ENCODE measurements at regions not wholly inside any gene's neighbourhood (a gene's known extent, or its start where the extent isn't known, plus 50 kb on each side); places are given as distances from the start of the nearest gene placed in this dataset.
"Not testable (repeated sequence)": the region's sequence is repeated elsewhere in the genome, so short reads cannot be mapped to it uniquely, and the experiment has no call there.

DNA sequence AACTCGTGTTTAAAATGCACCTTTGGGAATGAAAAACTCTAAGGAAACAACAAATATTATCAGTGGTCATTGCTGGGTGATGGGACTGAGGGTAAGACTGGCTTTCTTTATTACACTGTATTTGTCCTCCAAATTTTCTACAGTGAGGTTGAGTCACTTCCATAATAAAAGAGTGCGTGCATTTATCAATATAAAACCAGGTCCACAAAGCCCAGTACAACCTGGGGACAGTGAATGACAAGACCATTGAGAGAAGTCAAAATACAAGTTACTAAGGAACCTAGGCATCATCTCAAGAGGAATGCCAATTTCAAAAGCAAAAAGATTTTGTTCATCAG is 76.4 kb downstream of the MAGED4 start:
- H3K9me3 ChIP-seq (ENCODE audit: control extremely low read depth in 1 of 5, control insufficient read depth in 4 of 5, insufficient read depth in 2 of 5, low read depth in 1 of 5, low read length in 4 of 5) = no peaks in the 10 kb centered on the region
- CTCF ChIA-PET = interaction anchor here (1.0 to 1.4 kb wide), 2 partner anchors 619 to 648 kb away, joined by 4 to 5 read pairs; no protein-coding TSS in a partner anchor
- peaks cover 0 to 7% (median 0%) of the 10 kb centered on the region in 5 experiments for H3K27me3 ChIP-seq (replicated peaks in 2 of 5; ENCODE audit: control insufficient read depth in 4 of 5, insufficient read depth in 5 of 5, low read length in 4 of 5)
- DNase-seq = no peak
- peaks cover 0 to 12% (median 11%) of the 10 kb centered on the region in 4 experiments for H3K4me1 ChIP-seq (ENCODE audit: control extremely low read depth in 1 of 4, control insufficient read depth in 4 of 4, insufficient read depth in 4 of 4, low read length in 3 of 4)
- peak overlapping the region in 1 of 2 experiments; percentile 93 for H3K27ac ChIP-seq (ENCODE audit: insufficient read depth in 1 of 2, low read depth in 1 of 2, low read length in 2 of 2, poor library complexity in 1 of 2, severe bottlenecking in 2 of 2)
- peak overlapping the region in 6 of 7 experiments; percentile 71 to 88 (median 84) for H3K4me3 ChIP-seq (ENCODE audit: control insufficient read depth in 1 of 7, extremely low read depth in 1 of 7, insufficient read depth in 4 of 7, low read depth in 2 of 7, low read length in 6 of 7)
- H3K36me3 ChIP-seq (ENCODE audit: control insufficient read depth in 4 of 4, insufficient read depth in 4 of 4, low read length in 3 of 4) = no peaks in the 10 kb centered on the region
- POLR2A ChIA-PET = no interaction called here
- 0% methylated on average over 1 of the region's 2 CpGs for WGBS (ENCODE audit: insufficient coverage)

DNA sequence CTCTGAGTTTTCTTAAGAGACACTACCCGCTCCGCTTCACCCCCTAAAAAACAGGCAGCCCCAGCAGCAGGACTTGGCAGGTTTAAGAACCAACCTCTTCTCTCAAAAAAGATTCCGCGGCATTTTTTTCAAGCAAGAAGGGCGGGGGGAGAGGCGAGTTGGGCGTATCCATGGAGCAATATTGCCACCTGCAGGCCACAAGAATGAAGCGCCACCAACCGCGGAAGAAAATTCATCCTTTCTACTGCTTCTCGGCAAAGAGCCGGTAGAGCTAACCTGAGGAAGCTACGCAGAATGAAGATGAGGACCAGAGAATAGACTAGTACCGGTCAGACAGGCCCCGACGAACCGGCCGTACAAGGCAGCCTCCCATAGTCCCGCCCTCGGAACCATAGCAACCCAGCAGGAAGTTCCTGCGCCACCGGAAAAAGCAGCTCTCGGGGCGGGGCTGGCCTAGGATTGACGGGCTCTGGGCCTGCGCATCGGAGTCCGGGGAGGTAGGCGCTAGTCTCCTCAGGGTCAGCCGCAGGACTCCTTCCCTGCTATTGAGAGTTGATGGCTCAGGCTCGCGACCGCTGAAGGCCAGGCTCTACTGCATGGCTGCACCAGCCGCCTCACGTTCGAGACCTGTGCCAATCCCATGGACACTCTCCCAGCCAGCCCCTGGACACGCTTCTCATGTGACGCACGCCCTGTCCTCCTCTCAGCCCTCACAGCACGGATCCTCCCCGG is 76.9 kb downstream of the MAGED4 start:
- no peaks in the 10 kb centered on the region for H3K36me3 ChIP-seq (ENCODE audit: control insufficient read depth in 4 of 4, insufficient read depth in 4 of 4, low read length in 3 of 4)
- peaks cover 0 to 8% (median 0%) of the 10 kb centered on the region in 5 experiments for H3K27me3 ChIP-seq (replicated peaks in 2 of 5; ENCODE audit: control insufficient read depth in 4 of 5, insufficient read depth in 5 of 5, low read length in 4 of 5)
- H3K4me1 ChIP-seq (ENCODE audit: control extremely low read depth in 1 of 4, control insufficient read depth in 4 of 4, insufficient read depth in 4 of 4, low read length in 3 of 4) = peaks cover 0 to 12% (median 11%) of the 10 kb centered on the region in 4 experiments
- H3K9me3 ChIP-seq (ENCODE audit: control extremely low read depth in 1 of 5, control insufficient read depth in 4 of 5, insufficient read depth in 2 of 5, low read depth in 1 of 5, low read length in 4 of 5) = no peaks in the 10 kb centered on the region
- POLR2A ChIA-PET = no interaction called here
- CTCF ChIA-PET = interaction anchor here (0.9 to 1.4 kb wide), 3 partner anchors 9 to 648 kb away, joined by 3 to 5 read pairs (median 4); no protein-coding TSS in a partner anchor
- 1% methylated on average over 39 of the region's 41 CpGs for WGBS (ENCODE audit: insufficient coverage)
- H3K27ac ChIP-seq (ENCODE audit: insufficient read depth in 1 of 2, low read depth in 1 of 2, low read length in 2 of 2, poor library complexity in 1 of 2, severe bottlenecking in 2 of 2) = peak overlapping the region; percentile 85 to 93
- H3K4me3 ChIP-seq (ENCODE audit: control insufficient read depth in 1 of 7, extremely low read depth in 1 of 7, insufficient read depth in 4 of 7, low read depth in 2 of 7, low read length in 6 of 7) = peak overlapping the region; percentile 55 to 88 (median 83)
- DNase-seq = peak; percentile 80 to 91 (median 88)

DNA sequence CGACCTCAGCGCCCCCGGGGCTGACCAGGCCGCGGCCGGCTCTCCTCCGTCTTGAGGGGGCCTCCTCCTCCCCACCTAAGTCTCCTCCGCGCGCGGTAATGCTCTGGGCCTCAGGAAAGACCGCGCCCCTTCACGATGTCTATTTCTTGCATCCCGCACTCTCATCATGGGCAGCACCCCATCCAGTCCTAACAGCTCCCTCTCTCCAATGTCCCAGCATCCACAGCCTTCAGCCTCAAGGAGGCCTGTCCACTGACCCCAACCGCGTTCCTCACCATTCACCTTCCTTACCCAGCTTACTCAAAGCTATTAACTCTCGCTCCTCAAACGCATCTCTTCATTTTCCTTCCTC is 77.5 kb downstream of the MAGED4 start:
- DNase-seq = peak in 2 of 3 donors; percentile 27 to 51
- POLR2A ChIA-PET = no interaction called here
- Histone ChIP-seq H3K4me1 (ENCODE audit: control extremely low read depth in 1 of 4, control insufficient read depth in 4 of 4, insufficient read depth in 4 of 4, low read length in 3 of 4) (peaks cover 0 to 12% (median 11%) of the 10 kb centered on the region in 4 experiments), H3K4me3 (ENCODE audit: control insufficient read depth in 1 of 7, extremely low read depth in 1 of 7, insufficient read depth in 4 of 7, low read depth in 2 of 7, low read length in 6 of 7) (peak overlapping the region; percentile 55 to 88 (median 83)), H3K36me3 (ENCODE audit: control insufficient read depth in 4 of 4, insufficient read depth in 4 of 4, low read length in 3 of 4) (no peaks in the 10 kb centered on the region), H3K9me3 (ENCODE audit: control extremely low read depth in 1 of 5, control insufficient read depth in 4 of 5, insufficient read depth in 2 of 5, low read depth in 1 of 5, low read length in 4 of 5) (no peaks in the 10 kb centered on the region), H3K27ac (ENCODE audit: insufficient read depth in 1 of 2, low read depth in 1 of 2, low read length in 2 of 2, poor library complexity in 1 of 2, severe bottlenecking in 2 of 2) (peak overlapping the region; percentile 85 to 93), H3K27me3 (replicated peaks in 2 of 5; ENCODE audit: control insufficient read depth in 4 of 5, insufficient read depth in 5 of 5, low read length in 4 of 5) (peaks cover 0 to 8% (median 0%) of the 10 kb centered on the region in 5 experiments)
- 5% methylated on average over 19 of the region's 19 CpGs for WGBS (ENCODE audit: insufficient coverage)
- CTCF ChIA-PET = interaction anchor here (0.9 to 1.4 kb wide), 3 partner anchors 9 to 649 kb away, joined by 3 to 5 read pairs (median 4); no protein-coding TSS in a partner anchor

DNA sequence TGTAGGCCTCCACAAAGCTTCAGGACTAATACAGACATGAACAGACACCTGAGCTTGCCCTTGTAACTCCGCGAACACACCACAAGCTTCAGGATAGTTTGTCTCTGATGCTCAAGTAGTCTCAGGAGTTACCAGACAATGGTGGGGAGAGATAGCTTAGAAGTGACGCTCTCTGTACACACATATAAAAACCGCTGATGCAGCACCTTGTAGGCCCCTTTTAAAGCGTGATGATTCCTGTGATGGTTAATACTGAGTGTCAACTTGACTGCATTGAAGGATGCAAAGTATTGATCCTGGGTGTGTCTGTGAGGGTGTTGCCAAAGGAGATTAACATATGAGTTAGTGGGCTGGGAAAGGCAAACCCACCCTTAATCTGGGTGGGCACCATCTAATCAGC is 78.7 kb downstream of the MAGED4 start:
- no peak for DNase-seq
- no peak overlapping the region for H3K27ac ChIP-seq (ENCODE audit: insufficient read depth in 1 of 2, low read depth in 1 of 2, low read length in 2 of 2, poor library complexity in 1 of 2, severe bottlenecking in 2 of 2)
- peaks cover 0 to 8% (median 0%) of the 10 kb centered on the region in 5 experiments for H3K27me3 ChIP-seq (replicated peaks in 2 of 5; ENCODE audit: control insufficient read depth in 4 of 5, insufficient read depth in 5 of 5, low read length in 4 of 5)
- no peaks in the 10 kb centered on the region for H3K36me3 ChIP-seq (ENCODE audit: control insufficient read depth in 4 of 4, insufficient read depth in 4 of 4, low read length in 3 of 4)
- ChIA-PET CTCF (no interaction called here), POLR2A (no interaction called here)
- H3K4me1 ChIP-seq (ENCODE audit: control extremely low read depth in 1 of 4, control insufficient read depth in 4 of 4, insufficient read depth in 4 of 4, low read length in 3 of 4) = peaks cover 0 to 12% (median 11%) of the 10 kb centered on the region in 4 experiments
- H3K9me3 ChIP-seq (ENCODE audit: control extremely low read depth in 1 of 5, control insufficient read depth in 4 of 5, insufficient read depth in 2 of 5, low read depth in 1 of 5, low read length in 4 of 5) = no peaks in the 10 kb centered on the region
- no peak overlapping the region for H3K4me3 ChIP-seq (ENCODE audit: control insufficient read depth in 1 of 7, extremely low read depth in 1 of 7, insufficient read depth in 4 of 7, low read depth in 2 of 7, low read length in 6 of 7)
- 100% methylated on average over 4 of the region's 5 CpGs for WGBS (ENCODE audit: insufficient coverage)

DNA sequence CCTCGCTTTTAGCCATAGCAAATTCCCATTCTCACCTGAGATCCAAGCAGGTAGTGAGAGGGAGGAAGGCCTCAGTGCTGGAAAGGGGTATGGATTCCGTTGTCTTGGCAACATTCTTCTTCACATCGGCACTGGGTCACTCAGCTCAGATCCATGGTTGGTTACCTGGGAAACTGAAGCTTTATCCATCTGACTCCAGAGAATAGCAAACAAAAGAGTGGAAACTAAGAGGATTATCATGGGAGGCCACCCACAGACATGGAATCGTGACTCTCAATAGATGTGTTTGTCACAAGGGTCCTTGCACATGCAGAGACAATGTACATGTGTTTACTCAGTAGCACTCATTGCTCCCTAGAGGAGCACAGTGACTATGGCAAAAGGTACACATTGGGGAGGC is 81.0 kb downstream of the MAGED4 start:
- Histone ChIP-seq H3K4me1 (ENCODE audit: control extremely low read depth in 1 of 4, control insufficient read depth in 4 of 4, insufficient read depth in 4 of 4, low read length in 3 of 4) (peaks cover 0 to 12% (median 9%) of the 10 kb centered on the region in 4 experiments), H3K4me3 (ENCODE audit: control insufficient read depth in 1 of 7, extremely low read depth in 1 of 7, insufficient read depth in 4 of 7, low read depth in 2 of 7, low read length in 6 of 7) (no peak overlapping the region), H3K27ac (ENCODE audit: insufficient read depth in 1 of 2, low read depth in 1 of 2, low read length in 2 of 2, poor library complexity in 1 of 2, severe bottlenecking in 2 of 2) (no peak overlapping the region), H3K36me3 (ENCODE audit: control insufficient read depth in 4 of 4, insufficient read depth in 4 of 4, low read length in 3 of 4) (no peaks in the 10 kb centered on the region), H3K27me3 (replicated peaks in 2 of 5; ENCODE audit: control insufficient read depth in 4 of 5, insufficient read depth in 5 of 5, low read length in 4 of 5) (peaks cover 0 to 16% (median 0%) of the 10 kb centered on the region in 5 experiments), H3K9me3 (ENCODE audit: control extremely low read depth in 1 of 5, control insufficient read depth in 4 of 5, insufficient read depth in 2 of 5, low read depth in 1 of 5, low read length in 4 of 5) (no peaks in the 10 kb centered on the region)
- CTCF ChIA-PET = no interaction called here
- no peak for DNase-seq
- WGBS (ENCODE audit: insufficient coverage) = 64% methylated on average over 1 of the region's 4 CpGs
- POLR2A ChIA-PET = no interaction called here

DNA sequence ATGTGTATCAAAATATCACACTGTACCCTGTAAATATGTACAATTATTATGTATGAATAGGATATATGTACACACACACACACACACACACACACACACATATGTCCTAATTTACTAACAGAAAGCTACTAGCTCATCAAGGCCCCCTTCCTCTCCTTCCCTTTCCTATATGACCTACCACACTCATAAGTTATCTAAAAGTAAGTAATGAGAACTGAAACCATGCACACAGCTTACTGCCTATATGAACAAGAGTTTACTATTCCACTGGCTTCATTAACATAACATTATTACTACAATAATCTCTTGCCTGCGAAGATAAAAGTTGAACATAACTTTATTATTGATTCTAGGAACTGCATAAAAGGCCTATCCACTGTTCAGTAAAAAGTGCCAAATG is 83.8 kb downstream of the MAGED4 start:
- POLR2A ChIA-PET, CTCF ChIA-PET: not testable (repeated sequence)

DNA sequence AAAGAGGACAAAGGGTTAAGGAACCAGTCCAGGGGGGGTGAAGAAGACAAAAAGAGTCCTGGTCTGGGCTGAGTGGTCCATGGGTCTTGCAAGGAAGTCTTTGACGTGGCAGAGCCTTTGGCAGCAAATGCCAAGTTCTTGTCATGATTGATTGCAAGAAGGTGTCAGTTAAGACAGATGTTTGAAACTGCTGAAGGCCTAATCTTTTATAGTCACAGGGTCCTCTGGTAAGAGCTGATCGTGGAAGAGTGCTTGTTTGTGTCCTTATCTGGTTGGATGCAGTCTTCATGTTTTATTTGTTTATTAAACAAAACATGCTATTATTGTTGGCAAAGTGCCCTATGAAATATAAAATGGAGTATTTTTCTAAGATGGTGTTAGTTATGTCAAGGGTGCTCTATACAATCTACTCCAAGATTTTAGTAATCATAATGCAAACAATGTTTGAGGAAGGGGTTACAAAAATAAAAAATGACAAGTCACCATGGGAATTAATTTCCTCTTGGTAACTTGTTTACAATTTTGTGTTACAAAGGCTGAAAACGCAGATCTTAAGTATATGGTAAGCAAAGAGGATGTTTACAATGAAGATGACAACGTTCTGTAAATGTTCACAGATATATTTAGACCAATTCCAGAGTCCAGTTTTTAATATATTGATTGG is 85.9 kb downstream of the MAGED4 start:
- WGBS (ENCODE audit: insufficient coverage) = 7% methylated on average over 1 of the region's 4 CpGs
- ChIA-PET CTCF (interaction anchor here (0.8 kb wide), 1 partner anchor 9 kb away, joined by 3 read pairs; no protein-coding TSS in a partner anchor), POLR2A (no interaction called here)
- no peak overlapping the region for H3K27ac ChIP-seq (ENCODE audit: insufficient read depth in 1 of 2, low read depth in 1 of 2, low read length in 2 of 2, poor library complexity in 1 of 2, severe bottlenecking in 2 of 2)
- no peaks in the 10 kb centered on the region for H3K4me1 ChIP-seq (ENCODE audit: control extremely low read depth in 1 of 4, control insufficient read depth in 4 of 4, insufficient read depth in 4 of 4, low read length in 3 of 4)
- peaks cover 0 to 12% (median 0%) of the 10 kb centered on the region in 5 experiments for H3K27me3 ChIP-seq (replicated peaks in 2 of 5; ENCODE audit: control insufficient read depth in 4 of 5, insufficient read depth in 5 of 5, low read length in 4 of 5)
- peak in 2 of 3 donors; percentile 34 to 67 for DNase-seq
- no peaks in the 10 kb centered on the region for H3K36me3 ChIP-seq (ENCODE audit: control insufficient read depth in 4 of 4, insufficient read depth in 4 of 4, low read length in 3 of 4)
- no peak overlapping the region for H3K4me3 ChIP-seq (ENCODE audit: control insufficient read depth in 1 of 7, extremely low read depth in 1 of 7, insufficient read depth in 4 of 7, low read depth in 2 of 7, low read length in 6 of 7)
- peaks cover 0 to 1% (median 0%) of the 10 kb centered on the region in 5 experiments for H3K9me3 ChIP-seq (ENCODE audit: control extremely low read depth in 1 of 5, control insufficient read depth in 4 of 5, insufficient read depth in 2 of 5, low read depth in 1 of 5, low read length in 4 of 5)

More for the DNA sequence above, 83.8 kb downstream of the MAGED4 start:
- H3K36me3 ChIP-seq (ENCODE audit: control insufficient read depth in 4 of 4, insufficient read depth in 4 of 4, low read length in 3 of 4); H3K27ac ChIP-seq (ENCODE audit: insufficient read depth in 1 of 2, low read depth in 1 of 2, low read length in 2 of 2, poor library complexity in 1 of 2, severe bottlenecking in 2 of 2); H3K4me3 ChIP-seq (ENCODE audit: control insufficient read depth in 1 of 7, extremely low read depth in 1 of 7, insufficient read depth in 4 of 7, low read depth in 2 of 7, low read length in 6 of 7); H3K9me3 ChIP-seq (ENCODE audit: control extremely low read depth in 1 of 5, control insufficient read depth in 4 of 5, insufficient read depth in 2 of 5, low read depth in 1 of 5, low read length in 4 of 5); DNase-seq; H3K4me1 ChIP-seq (ENCODE audit: control extremely low read depth in 1 of 4, control insufficient read depth in 4 of 4, insufficient read depth in 4 of 4, low read length in 3 of 4): not testable (repeated sequence)
- peaks cover 0 to 16% (median 0%) of the 10 kb centered on the region in 5 experiments for H3K27me3 ChIP-seq (replicated peaks in 2 of 5; ENCODE audit: control insufficient read depth in 4 of 5, insufficient read depth in 5 of 5, low read length in 4 of 5)
- no CpG with 5 or more reads among the region's 1 CpG for WGBS (ENCODE audit: insufficient coverage)
